ENCODE measurements at regions not wholly inside any gene's neighbourhood (a gene's known extent, or its start where the extent isn't known, plus 50 kb on each side); places are given as distances from the start of the nearest gene placed in this dataset.

DNA sequence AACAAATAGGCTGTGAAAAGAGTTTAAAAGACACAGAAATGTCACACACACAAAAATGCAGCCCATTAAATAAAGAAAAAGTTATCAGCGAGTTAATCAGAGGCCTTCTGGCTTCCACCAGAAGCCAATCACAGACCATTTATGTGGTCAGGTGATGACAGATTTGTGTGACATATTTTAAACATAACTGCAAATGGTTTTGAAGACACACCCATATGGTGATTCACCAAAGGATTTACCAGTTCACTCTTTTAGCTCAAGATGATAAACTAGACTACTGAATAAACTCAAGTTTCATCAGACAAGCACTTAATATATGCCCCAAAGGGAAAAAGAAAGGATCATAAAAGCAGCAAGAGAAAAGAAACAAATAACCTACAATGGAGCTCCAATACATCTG lies 181.2 kb downstream of the SPANXN4 start:
- no peak for DNase-seq (ENCODE audit: low read depth)

DNA sequence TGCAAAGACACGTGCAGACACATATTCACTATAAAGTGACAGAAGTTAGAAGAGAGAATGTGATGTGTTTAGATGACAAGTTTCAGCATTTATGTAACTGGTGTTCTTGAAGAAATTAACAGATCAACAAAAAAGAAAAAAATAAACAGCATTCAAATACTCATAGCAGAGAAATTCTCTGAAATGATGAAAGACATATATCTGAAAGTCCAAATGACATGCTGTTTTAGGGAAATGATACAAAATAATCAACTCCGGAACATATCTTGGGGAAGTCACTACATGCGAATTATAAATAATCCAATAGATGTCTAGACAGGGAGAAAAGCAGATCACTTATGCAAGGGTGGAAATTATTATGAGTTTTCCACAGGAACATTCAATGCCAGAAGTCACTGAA lies 146.0 kb downstream of the SPANXN4 start:
- DNase-seq (ENCODE audit: low read depth) = no peak

DNA sequence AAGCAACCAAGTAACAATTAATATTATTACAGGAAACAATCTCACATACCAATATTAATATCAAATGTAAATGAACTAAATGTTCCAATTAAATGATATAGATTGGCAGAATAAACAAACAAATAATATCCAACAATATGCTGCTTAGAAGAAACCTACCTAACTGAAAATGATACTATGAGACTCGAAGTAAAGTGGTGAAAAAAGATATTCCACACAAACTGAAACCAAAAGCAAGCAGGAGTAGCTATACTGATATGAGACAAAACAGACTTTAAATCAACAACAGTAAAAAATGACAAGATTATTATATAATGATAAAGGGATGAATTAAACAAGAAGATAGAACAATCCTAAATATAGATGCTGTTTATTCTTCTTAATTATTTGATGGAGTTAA lies 140.1 kb downstream of the SPANXN4 start:
- DNase-seq (ENCODE audit: low read depth) = no peak

DNA sequence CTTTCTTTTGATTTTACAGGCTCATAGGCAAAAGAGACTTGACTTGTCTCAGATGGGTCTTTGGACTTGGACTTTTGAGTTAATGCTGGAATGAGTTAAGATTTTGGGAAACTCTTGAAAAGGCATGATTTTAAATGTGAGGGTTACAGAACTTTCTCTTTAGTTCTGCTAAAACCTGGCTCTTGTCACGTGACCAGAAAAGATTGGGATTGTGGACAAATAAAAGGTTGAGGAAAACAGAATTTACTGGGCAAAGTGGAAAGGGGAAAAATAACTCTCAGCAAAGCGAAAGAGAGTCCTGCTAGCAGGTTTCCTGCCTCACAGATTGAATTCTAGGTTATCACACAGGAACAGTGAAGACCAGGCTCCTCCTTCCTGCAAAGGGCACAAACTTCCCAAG lies 114.0 kb downstream of the SPANXN4 start:
- no peak for DNase-seq (ENCODE audit: low read depth)

DNA sequence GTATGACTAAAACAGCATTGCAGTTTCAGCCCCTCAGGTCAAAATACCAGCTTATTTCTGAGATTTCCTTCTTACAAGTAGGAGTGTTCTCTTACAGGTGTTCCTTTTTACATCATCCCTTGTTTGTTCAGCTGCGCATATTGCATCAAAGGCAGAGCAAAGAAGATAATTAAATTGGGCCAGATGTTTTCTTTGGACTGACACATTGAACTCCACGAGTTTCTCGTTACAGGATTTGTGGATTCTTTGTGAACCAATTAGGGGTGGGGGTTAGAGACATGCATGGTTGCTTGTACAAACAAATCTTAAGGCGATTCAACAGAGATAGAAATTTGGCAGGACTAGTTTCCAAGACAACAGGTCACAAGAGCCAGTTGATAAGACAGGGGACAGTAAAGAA lies 95.7 kb downstream of the SPANXN4 start:
- DNase-seq (ENCODE audit: low read depth) = no peak

DNA sequence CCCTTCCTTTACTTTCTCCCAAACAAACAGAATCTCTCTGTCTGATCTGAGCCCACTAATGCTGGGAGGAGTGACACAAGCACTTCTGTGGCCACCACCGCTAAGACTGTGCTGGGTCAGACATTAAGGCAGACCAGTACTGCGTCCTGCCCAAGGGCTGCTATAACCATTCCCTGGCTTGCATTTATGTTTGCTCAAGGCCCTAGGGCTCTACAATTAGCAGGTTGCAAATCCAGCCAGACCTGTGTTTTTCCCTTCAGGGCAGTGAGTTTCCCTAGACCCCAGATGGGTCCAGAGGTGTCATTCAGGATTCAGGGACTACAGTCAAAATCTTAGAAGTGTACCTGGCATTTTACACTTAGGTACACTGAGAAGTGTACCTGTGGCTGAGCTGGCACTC lies 89.7 kb downstream of the SPANXN4 start:
- no peak for DNase-seq (ENCODE audit: low read depth)

DNA sequence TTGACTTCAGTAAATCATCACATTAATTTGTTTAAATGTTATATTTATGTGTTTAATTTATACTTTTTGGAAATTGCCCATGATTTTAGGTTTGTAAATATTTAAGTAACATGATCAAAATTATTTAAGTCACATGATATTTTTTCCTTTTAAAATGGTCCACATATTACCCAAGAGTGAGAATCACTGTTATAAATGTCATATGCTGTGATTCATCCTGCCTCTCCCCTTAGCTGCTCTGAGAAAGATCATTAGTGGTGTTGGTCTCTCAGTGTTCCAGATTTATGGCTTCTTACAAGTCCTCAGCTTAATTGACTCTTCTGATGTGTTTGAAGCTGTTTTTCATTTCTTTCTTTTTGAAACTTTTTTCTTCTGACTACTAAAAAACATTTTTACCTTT lies 70.1 kb downstream of the SPANXN4 start:
- no peak for DNase-seq (ENCODE audit: low read depth)

DNA sequence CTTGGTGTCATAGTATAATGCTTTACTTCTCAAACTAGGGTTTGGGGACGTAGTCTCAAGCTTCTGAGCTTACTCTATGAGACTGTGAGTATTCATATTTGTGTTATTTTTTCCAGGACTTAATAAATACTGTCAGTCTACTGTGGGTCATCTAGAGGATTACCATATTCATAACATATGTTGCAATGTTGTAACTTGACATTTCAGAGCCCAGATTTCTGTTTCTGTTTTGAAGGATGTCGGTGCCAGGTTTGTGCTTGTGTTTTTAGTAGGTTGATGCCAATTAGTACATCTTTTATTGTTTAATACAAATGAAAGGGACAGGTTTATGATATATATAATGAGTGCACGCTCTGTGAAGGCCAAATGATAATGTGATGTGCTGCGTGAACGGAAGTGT lies 69.6 kb downstream of the SPANXN4 start:
- DNase-seq (ENCODE audit: low read depth) = no peak

DNA sequence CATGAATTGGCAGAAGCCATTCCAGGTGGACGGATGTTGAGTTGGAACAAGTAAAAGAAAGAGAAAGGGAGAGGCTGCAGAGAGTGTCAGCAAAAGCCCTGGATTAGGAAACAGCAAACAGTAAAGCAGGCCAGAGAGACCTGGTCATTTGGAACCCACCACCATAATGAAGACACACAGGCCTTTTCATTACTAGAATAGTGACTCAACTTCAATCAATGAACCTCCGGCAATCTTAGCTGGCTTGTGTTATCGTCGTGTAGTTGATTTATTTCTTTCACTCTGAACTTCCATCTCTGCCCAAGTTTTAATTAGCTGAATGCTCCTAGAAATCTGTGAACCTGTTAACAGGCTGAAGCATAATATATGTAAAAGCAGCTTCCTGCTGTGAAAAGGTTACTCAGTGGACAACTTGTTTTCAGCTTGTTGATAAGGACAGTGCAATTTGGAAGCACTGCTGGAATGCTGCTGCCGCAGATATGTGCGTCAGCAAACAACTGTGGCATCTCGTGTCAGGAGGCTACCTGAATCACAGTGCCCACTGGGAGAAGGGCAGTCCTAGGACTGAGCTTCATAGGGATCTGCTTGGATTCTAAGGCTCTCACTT lies 68.8 kb downstream of the SPANXN4 start:
- no peak for DNase-seq (ENCODE audit: low read depth)

Data from myocyte (in vitro differentiated cells).